Non-pigmented ciliary epithelial cell (primary cell): ENCODE measurements at regions not wholly inside any gene's neighbourhood (a gene's known extent, or its start where the extent isn't known, plus 50 kb on each side); places are given as distances from the start of the nearest gene placed in this dataset.
"Not testable (repeated sequence)": the region's sequence is repeated elsewhere in the genome, so short reads cannot be mapped to it uniquely, and the experiment has no call there.

Experiments used
- DNase-seq: peaks from one replicate; pipeline ENCODE4 v3.0.0-alpha.2; 2010; ENCODE audit warnings: low read depth

GRCh38 chr1:88474555-88475304, 209.3 kb upstream of the PKN2 start:
- no peak for DNase-seq

GRCh38 chr1:88484881-88485280, 199.2 kb upstream of the PKN2 start:
- no peak for DNase-seq

- DNase-seq = no peak
Measured at GRCh38 chr1:88488237-88488636, 195.8 kb upstream of the PKN2 start.

- no peak for DNase-seq
Measured at GRCh38 chr1:88490676-88491075, 193.4 kb upstream of the PKN2 start.

GRCh38 chr1:88499671-88500070, 184.4 kb upstream of the PKN2 start:
- DNase-seq = no peak

- no peak for DNase-seq
Measured at GRCh38 chr1:88502886-88503285, 181.2 kb upstream of the PKN2 start.

GRCh38 chr1:88503646-88504045, 180.4 kb upstream of the PKN2 start:
- no peak for DNase-seq

- DNase-seq = no peak
Measured at GRCh38 chr1:88504601-88505000, 179.5 kb upstream of the PKN2 start.

GRCh38 chr1:88509379-88509778, 174.7 kb upstream of the PKN2 start:
- DNase-seq = no peak

- DNase-seq = no peak
Measured at GRCh38 chr1:88514544-88515060, 169.5 kb upstream of the PKN2 start.

- DNase-seq = not testable (repeated sequence)
Measured at GRCh38 chr1:88517499-88517898, 166.6 kb upstream of the PKN2 start.

- DNase-seq = no peak
Measured at GRCh38 chr1:88519156-88519555, 164.9 kb upstream of the PKN2 start.

- DNase-seq = no peak
Measured at GRCh38 chr1:88523854-88524528, 160.1 kb upstream of the PKN2 start.

GRCh38 chr1:88526456-88526855, 157.6 kb upstream of the PKN2 start:
- DNase-seq = no peak

- DNase-seq = no peak
Measured at GRCh38 chr1:88528792-88529191, 155.3 kb upstream of the PKN2 start.

- no peak for DNase-seq
Measured at GRCh38 chr1:88529581-88529980, 154.5 kb upstream of the PKN2 start.

GRCh38 chr1:88530246-88530645, 153.8 kb upstream of the PKN2 start:
- DNase-seq = no peak

- no peak for DNase-seq
Measured at GRCh38 chr1:88537787-88538186, 146.3 kb upstream of the PKN2 start.

GRCh38 chr1:88538222-88538899, 145.7 kb upstream of the PKN2 start:
- DNase-seq = no peak

- no peak for DNase-seq
Measured at GRCh38 chr1:88540255-88540654, 143.8 kb upstream of the PKN2 start.

GRCh38 chr1:88541596-88541995, 142.5 kb upstream of the PKN2 start:
- no peak for DNase-seq

- DNase-seq = no peak
Measured at GRCh38 chr1:88544195-88544594, 139.9 kb upstream of the PKN2 start.

GRCh38 chr1:88549536-88549935, 134.5 kb upstream of the PKN2 start:
- no peak for DNase-seq
